HEK293 (cell line): ENCODE measurements at regions not wholly inside any gene's neighbourhood (a gene's known extent, or its start where the extent isn't known, plus 50 kb on each side); places are given as distances from the start of the nearest gene placed in this dataset.

Experiments
- CTCF ChIA-PET: fragments of 350-600 bp; formaldehyde crosslinking; extraction: SDS; loops from one replicate; lab custom pipeline; 2021; ENCODE audit warnings: antibody characterized with exemption; lab: Yijun Ruan, JAX
- POLR2A ChIA-PET: fragments of 300-600 bp; formaldehyde crosslinking; extraction: SDS; loops from one replicate; lab custom pipeline; 2020; ENCODE audit warnings: antibody characterized with exemption, inconsistent platforms; lab: Yijun Ruan, JAX
- H3K27ac ChIP-seq: fragments of 200-500 bp; sonication (Bioruptor generic); 2 replicates; pipeline ENCODE4 v1.5.1; 2014; ENCODE audit warnings: low read depth, low read length, control low read depth, inconsistent platforms; ENCODE audit errors: extremely low read depth
- H3K36me3 ChIP-seq, 2 experiments: fragments of 200-500 bp in 1 of 2; sonication (Bioruptor generic) in 1 of 2; 1 replicate in 1 of 2; 2 replicates in 1 of 2; pipeline ENCODE4 v1.5.1; 2014 to 2017; ENCODE audit warnings: inconsistent platforms in 2 of 2, low read length in 2 of 2; ENCODE audit not compliant: control insufficient read depth in 2 of 2, insufficient read depth in 1 of 2
- H3K4me1 ChIP-seq: fragments of 200-500 bp; sonication (Bioruptor generic); 2 replicates; pipeline ENCODE4 v1.5.1; 2014; ENCODE audit warnings: mild to moderate bottlenecking, low read length, inconsistent platforms; ENCODE audit not compliant: control insufficient read depth, insufficient read depth
- H3K4me3 ChIP-seq: 2 replicates; pipeline ENCODE4 v1.5.1; 2011; ENCODE audit warnings: low read depth, mild to moderate bottlenecking, control low read depth, low read length, moderate library complexity
- H3K9me3 ChIP-seq: fragments of 200-500 bp; sonication (Bioruptor generic); 2 replicates; pipeline ENCODE4 v1.5.1; 2014; ENCODE audit warnings: low read depth, low read length, inconsistent platforms; ENCODE audit not compliant: control insufficient read depth, insufficient read depth
- CTCF ChIP-seq: fragments of 450-650 bp; formaldehyde crosslinking; IDR thresholded peaks from 2 replicates; pipeline ENCODE4 v1.5.1; 2016; ENCODE audit warnings: missing biosample characterization, missing genetic modification characterization
- GFI1B ChIP-seq: fragments of 450-650 bp; formaldehyde crosslinking; IDR thresholded peaks from 2 replicates; pipeline ENCODE4 v1.5.1; 2016; ENCODE audit warnings: missing biosample characterization, missing genetic modification characterization
- KLF1 ChIP-seq: fragments of 450-650 bp; formaldehyde crosslinking; IDR thresholded peaks from 2 replicates; pipeline ENCODE4 v1.5.1; 2016; ENCODE audit warnings: missing biosample characterization, missing genetic modification characterization
- KLF10 ChIP-seq: fragments of 450-650 bp; IDR thresholded peaks from 2 replicates; pipeline ENCODE4 v1.5.1; 2018; ENCODE audit warnings: missing biosample characterization, mild to moderate bottlenecking, missing genetic modification characterization
- PRDM6 ChIP-seq: fragments of 450-650 bp; formaldehyde crosslinking; IDR thresholded peaks from 2 replicates; pipeline ENCODE4 v1.5.1; 2017; ENCODE audit warnings: missing biosample characterization, missing genetic modification characterization
- REPIN1 ChIP-seq: fragments of 450-650 bp; formaldehyde crosslinking; IDR thresholded peaks from 2 replicates; pipeline ENCODE4 v1.5.1; 2017; ENCODE audit warnings: missing biosample characterization, missing genetic modification characterization, low read depth
- ZBTB48 ChIP-seq: fragments of 450-650 bp; formaldehyde crosslinking; IDR thresholded peaks from 2 replicates; pipeline ENCODE4 v1.5.1; 2016; ENCODE audit warnings: missing biosample characterization, missing genetic modification characterization
- ZBTB49 ChIP-seq: fragments of 450-650 bp; formaldehyde crosslinking; IDR thresholded peaks from 2 replicates; pipeline ENCODE4 v1.5.1; 2016; ENCODE audit warnings: missing biosample characterization, missing genetic modification characterization, low read depth
- ZBTB7A ChIP-seq: fragments of 450-650 bp; formaldehyde crosslinking; IDR thresholded peaks from 2 replicates; pipeline ENCODE4 v1.5.1; 2016; ENCODE audit warnings: low read depth, missing biosample characterization, missing genetic modification characterization
- ZNF155 ChIP-seq: fragments of 450-650 bp; formaldehyde crosslinking; IDR thresholded peaks from 2 replicates; pipeline ENCODE4 v1.5.1; 2016; ENCODE audit warnings: missing biosample characterization, missing genetic modification characterization
- ZNF174 ChIP-seq: fragments of 450-650 bp; formaldehyde crosslinking; IDR thresholded peaks from 2 replicates; pipeline ENCODE4 v1.5.0; 2017; ENCODE audit warnings: missing biosample characterization, mild to moderate bottlenecking, missing genetic modification characterization
- ZNF26 ChIP-seq: fragments of 450-650 bp; formaldehyde crosslinking; IDR thresholded peaks from 2 replicates; pipeline ENCODE4 v1.5.1; 2016; ENCODE audit warnings: missing biosample characterization, missing genetic modification characterization
- ZNF292 ChIP-seq: fragments of 450-650 bp; formaldehyde crosslinking; IDR thresholded peaks from 2 replicates; pipeline ENCODE4 v1.5.1; 2016; ENCODE audit warnings: low read depth, missing biosample characterization, missing genetic modification characterization, borderline replicate concordance
- ZNF341 ChIP-seq: fragments of 450-650 bp; formaldehyde crosslinking; IDR thresholded peaks from 2 replicates; pipeline ENCODE4; 2016; ENCODE audit warnings: low read depth, missing biosample characterization, missing genetic modification characterization
- ZNF350 ChIP-seq: fragments of 450-650 bp; formaldehyde crosslinking; IDR thresholded peaks from 2 replicates; pipeline ENCODE4 v1.5.0; 2017; ENCODE audit warnings: missing biosample characterization, mild to moderate bottlenecking, missing genetic modification characterization
- ZNF354C ChIP-seq: fragments of 450-650 bp; formaldehyde crosslinking; IDR thresholded peaks from 2 replicates; pipeline ENCODE4 v1.5.1; 2016; ENCODE audit warnings: missing biosample characterization, missing genetic modification characterization, low read depth, borderline replicate concordance
- ZNF561 ChIP-seq: fragments of 450-650 bp; IDR thresholded peaks from 2 replicates; pipeline ENCODE4 v1.5.1; 2018; ENCODE audit warnings: missing biosample characterization, missing genetic modification characterization, borderline replicate concordance
- ZNF623 ChIP-seq: fragments of 450-650 bp; formaldehyde crosslinking; IDR thresholded peaks from 2 replicates; pipeline ENCODE4 v1.5.1; 2016; ENCODE audit warnings: missing biosample characterization, missing genetic modification characterization
- ZNF785 ChIP-seq: fragments of 450-650 bp; formaldehyde crosslinking; IDR thresholded peaks from 2 replicates; pipeline ENCODE4 v1.5.1; 2016; ENCODE audit warnings: missing biosample characterization, missing genetic modification characterization
- ZNF837 ChIP-seq: fragments of 450-650 bp; formaldehyde crosslinking; IDR thresholded peaks from 2 replicates; pipeline ENCODE4 v1.5.1; 2016; ENCODE audit warnings: missing biosample characterization, missing genetic modification characterization
- TF ChIP-seq, protein P1 (sequence below): fragments of 450-650 bp; formaldehyde crosslinking; IDR thresholded peaks from 2 replicates; pipeline ENCODE4 v1.5.1; 2016; ENCODE audit warnings: missing biosample characterization, missing genetic modification characterization
- TF ChIP-seq, protein P2 (sequence below): fragments of 450-650 bp; formaldehyde crosslinking; IDR thresholded peaks from 2 replicates; pipeline ENCODE4 v1.5.1; 2017; ENCODE audit warnings: missing biosample characterization, mild to moderate bottlenecking, missing genetic modification characterization, moderate library complexity

- TF ChIP-seq CTCF (tag by site-specific recombination) (no peak), KLF1 (tag by site-specific recombination) (no peak), ZNF785 (no peak), ZNF155 (no peak), ZBTB7A (tag by site-specific recombination) (no peak)
- TF ChIP-seq, protein P1, sequence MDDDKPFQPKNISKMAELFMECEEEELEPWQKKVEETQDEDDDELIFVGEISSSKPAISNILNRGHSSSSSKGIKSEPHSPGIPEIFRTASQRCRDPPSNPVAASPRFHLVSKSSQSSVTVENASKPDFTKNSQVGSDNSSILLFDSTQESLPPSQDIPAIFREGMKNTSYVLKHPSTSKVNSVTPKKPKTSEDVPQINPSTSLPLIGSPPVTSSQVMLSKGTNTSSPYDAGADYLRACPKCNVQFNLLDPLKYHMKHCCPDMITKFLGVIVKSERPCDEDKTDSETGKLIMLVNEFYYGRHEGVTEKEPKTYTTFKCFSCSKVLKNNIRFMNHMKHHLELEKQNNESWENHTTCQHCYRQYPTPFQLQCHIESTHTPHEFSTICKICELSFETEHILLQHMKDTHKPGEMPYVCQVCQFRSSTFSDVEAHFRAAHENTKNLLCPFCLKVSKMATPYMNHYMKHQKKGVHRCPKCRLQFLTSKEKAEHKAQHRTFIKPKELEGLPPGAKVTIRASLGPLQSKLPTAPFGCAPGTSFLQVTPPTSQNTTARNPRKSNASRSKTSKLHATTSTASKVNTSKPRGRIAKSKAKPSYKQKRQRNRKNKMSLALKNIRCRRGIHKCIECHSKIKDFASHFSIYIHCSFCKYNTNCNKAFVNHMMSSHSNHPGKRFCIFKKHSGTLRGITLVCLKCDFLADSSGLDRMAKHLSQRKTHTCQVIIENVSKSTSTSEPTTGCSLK (tag by site-specific recombination): no peak
- TF ChIP-seq, all 188 proteins: peak for 0
These were observed 181.7 kb upstream of the ARID1B start (continued) for GRCh38 chr6:156595476-156595875.

DNA sequence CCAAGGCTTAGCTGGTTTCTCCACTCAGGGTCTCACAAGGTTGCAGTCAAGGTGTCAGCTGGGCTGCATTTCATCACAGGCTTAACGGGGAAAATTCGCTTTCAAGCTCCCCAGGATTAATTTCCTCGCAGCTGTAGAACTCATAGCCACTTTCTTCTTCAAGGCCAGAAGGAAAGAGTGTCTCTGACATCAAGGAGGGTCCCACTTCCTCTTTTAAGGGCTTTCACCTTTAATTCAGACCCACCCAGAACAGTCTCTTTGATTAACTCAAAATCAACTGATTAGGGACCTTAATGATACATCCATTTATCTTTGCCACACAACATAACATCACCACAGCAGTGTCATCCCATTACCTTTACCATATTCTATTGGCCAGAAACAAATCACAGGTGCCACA lies 183.3 kb upstream of the ARID1B start:
- Histone ChIP-seq H3K4me3 (no peak overlapping the region), H3K36me3 (no peaks in the 10 kb centered on the region), H3K4me1 (no peaks in the 10 kb centered on the region), H3K27ac (no peak overlapping the region), H3K9me3 (no peaks in the 10 kb centered on the region)
- ChIA-PET POLR2A (no interaction called here), CTCF (no interaction called here)
- TF ChIP-seq ZNF174 (tag by site-specific recombination) (no peak), GFI1B (no peak), ZNF350 (no peak), ZNF292 (tag by site-specific recombination) (no peak), ZBTB49 (tag by site-specific recombination) (no peak), ZNF623 (tag by site-specific recombination) (no peak), ZNF837 (tag by site-specific recombination) (no peak), ZNF561 (tag by site-specific recombination) (no peak), REPIN1 (no peak), PRDM6 (no peak)

- H3K27ac ChIP-seq: no peak overlapping the region
- H3K9me3 ChIP-seq: no peaks in the 10 kb centered on the region
- ChIA-PET CTCF (no interaction called here), POLR2A (no interaction called here)
- no peak overlapping the region for H3K4me3 ChIP-seq
- H3K36me3 ChIP-seq: no peaks in the 10 kb centered on the region
- no peaks in the 10 kb centered on the region for H3K4me1 ChIP-seq
- TF ChIP-seq ZNF354C (tag by site-specific recombination) (no peak), ZNF341 (tag by site-specific recombination) (no peak), ZNF26 (tag by site-specific recombination) (no peak), ZBTB48 (tag by site-specific recombination) (no peak), KLF10 (no peak)
- TF ChIP-seq, protein P2, sequence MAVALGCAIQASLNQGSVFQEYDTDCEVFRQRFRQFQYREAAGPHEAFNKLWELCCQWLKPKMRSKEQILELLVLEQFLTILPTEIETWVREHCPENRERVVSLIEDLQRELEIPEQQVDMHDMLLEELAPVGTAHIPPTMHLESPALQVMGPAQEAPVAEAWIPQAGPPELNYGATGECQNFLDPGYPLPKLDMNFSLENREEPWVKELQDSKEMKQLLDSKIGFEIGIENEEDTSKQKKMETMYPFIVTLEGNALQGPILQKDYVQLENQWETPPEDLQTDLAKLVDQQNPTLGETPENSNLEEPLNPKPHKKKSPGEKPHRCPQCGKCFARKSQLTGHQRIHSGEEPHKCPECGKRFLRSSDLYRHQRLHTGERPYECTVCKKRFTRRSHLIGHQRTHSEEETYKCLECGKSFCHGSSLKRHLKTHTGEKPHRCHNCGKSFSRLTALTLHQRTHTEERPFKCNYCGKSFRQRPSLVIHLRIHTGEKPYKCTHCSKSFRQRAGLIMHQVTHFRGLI (tag by site-specific recombination): no peak
These were observed 184.1 kb upstream of the ARID1B start for GRCh38 chr6:156593127-156593526.
